HepG2 (cell line): ENCODE measurements at regions not wholly inside any gene's neighbourhood (a gene's known extent, or its start where the extent isn't known, plus 50 kb on each side); places are given as distances from the start of the nearest gene placed in this dataset.

Experiments used
- ATAC-seq: fragments of 200-7000 bp; cut with Tn5 transposase; 3 replicates; pipeline ENCODE4 v1.9.1; 2020; ENCODE audit warnings: mild to moderate bottlenecking, moderate library complexity
- BruUV-seq: library from RNA; stranded (reverse); fragments of 400-500 nt; replicated peaks from 2 replicates; lab custom pipeline; 2021; lab: Mats Ljungman, UMichigan
- CTCF ChIA-PET: fragments of 300-600 bp; formaldehyde crosslinking; extraction: SDS; loops from one replicate; lab custom pipeline; 2021; ENCODE audit warnings: low total read pairs, inconsistent platforms, low intra/inter-chr PET ratio; lab: Yijun Ruan, JAX
- POLR2A ChIA-PET: fragments of 350-600 bp; sonication (Branson Sonifier 250); formaldehyde crosslinking; loops from one replicate; lab custom pipeline; 2020; ENCODE audit warnings: antibody characterized with exemption, inconsistent platforms; lab: Yijun Ruan, JAX
- DNase-seq: peaks from one replicate; pipeline ENCODE4 v3.0.0-alpha.2; 2015; ENCODE audit warnings: low spot score
- FAIRE-seq: peaks from 3 replicates; lab custom pipeline; 2011; peaks lifted over from hg19 to GRCh38; lab: Jason Lieb, UNC
- H2AFZ ChIP-seq: one replicate; pipeline ENCODE4 v1.6.1; 2011; ENCODE audit warnings: low read length, inconsistent platforms
- H3K27ac ChIP-seq: fragments of 300-600 bp; 3 replicates; pipeline ENCODE4 v1.8.0; 2011; ENCODE audit warnings: mixed run types, mild to moderate bottlenecking, mixed read lengths, low read length, inconsistent platforms; ENCODE audit not compliant: insufficient read depth; ENCODE audit errors: extremely low read length
- H3K27me3 ChIP-seq, 2 experiments: fragments of 200-600 bp in 1 of 2; 2 replicates in 1 of 2; 3 replicates in 1 of 2; pipeline versions ENCODE4 v1.6.0 to v1.8.0; 2011; ENCODE audit warnings: low read length in 2 of 2, mild to moderate bottlenecking in 2 of 2, moderate library complexity in 2 of 2, inconsistent platforms in 1 of 2; ENCODE audit not compliant: insufficient read depth in 2 of 2, control insufficient read depth in 1 of 2
- H3K36me3 ChIP-seq, 2 experiments: fragments of 200-600 bp in 1 of 2; replicated peaks in 1 of 2; 2 replicates in 1 of 2; 3 replicates in 1 of 2; pipeline versions ENCODE4 v1.5.1 to v1.8.0; 2011; ENCODE audit warnings: low read length in 2 of 2, inconsistent platforms in 1 of 2; ENCODE audit not compliant: insufficient read depth in 2 of 2, control insufficient read depth in 1 of 2
- H3K4me1 ChIP-seq: 2 replicates; pipeline ENCODE4 v1.5.1; 2012; ENCODE audit warnings: low read length, inconsistent platforms; ENCODE audit not compliant: insufficient read depth
- H3K4me2 ChIP-seq: 2 replicates; pipeline ENCODE4 v1.6.0; 2011; ENCODE audit warnings: low read depth, low read length, inconsistent platforms
- H3K4me3 ChIP-seq, 3 experiments: fragments of 200-600 bp in 1 of 3; sonication (generic), shearing (Covaris generic) in 1 of 3; replicated peaks in 1 of 3; 2 replicates each; pipeline ENCODE4 v1.5.1; 2011 to 2016; ENCODE audit warnings: low read length in 3 of 3, inconsistent platforms in 2 of 3, low read depth in 2 of 3, mild to moderate bottlenecking in 2 of 3, control low read depth in 1 of 3, mixed read lengths in 1 of 3; ENCODE audit not compliant: insufficient read depth in 1 of 3
- H3K79me2 ChIP-seq: one replicate; pipeline ENCODE4 v1.6.1; 2011; ENCODE audit warnings: low read length, inconsistent platforms; ENCODE audit not compliant: insufficient read depth
- H3K9ac ChIP-seq: 2 replicates; pipeline ENCODE4 v1.6.0; 2011; ENCODE audit warnings: mild to moderate bottlenecking, low read depth, low read length, inconsistent platforms; ENCODE audit not compliant: insufficient read depth
- H3K9me3 ChIP-seq: 2 replicates; pipeline ENCODE4 v1.5.1; 2012; ENCODE audit warnings: mild to moderate bottlenecking, low read length
- H4K20me1 ChIP-seq: 2 replicates; pipeline ENCODE4 v1.6.0; 2011; ENCODE audit warnings: inconsistent platforms, mild to moderate bottlenecking, low read length, moderate library complexity; ENCODE audit not compliant: insufficient read depth
- E2F1 ChIP-seq: sonication (generic); formaldehyde crosslinking; IDR thresholded peaks from 2 replicates; pipeline ENCODE4 v1.5.0; 2020; ENCODE audit warnings: missing genetic modification reagents
- KDM1A ChIP-seq: IDR thresholded peaks from 2 replicates; pipeline ENCODE4 v1.6.1; 2016; ENCODE audit warnings: missing compliant biosample characterization
- NBN ChIP-seq: fragments of 450-650 bp; conservative IDR thresholded peaks from 2 replicates; pipeline ENCODE4 v1.6.1; 2017
- PTBP1 ChIP-seq: fragments of 200-400 bp; formaldehyde crosslinking; IDR thresholded peaks from 2 replicates; pipeline ENCODE4 v1.6.1; 2018; ENCODE audit warnings: low read length, low read depth; ENCODE audit not compliant: poor library complexity, severe bottlenecking
- SMYD3 ChIP-seq: sonication (generic); formaldehyde crosslinking; IDR thresholded peaks from 2 replicates; pipeline ENCODE4 v1.8.1; 2023; ENCODE audit warnings: mild to moderate bottlenecking, missing genetic modification reagents
- ZBTB42 ChIP-seq: sonication (generic); formaldehyde crosslinking; IDR thresholded peaks from 2 replicates; pipeline ENCODE4 v1.5.0; 2020; ENCODE audit warnings: mild to moderate bottlenecking, missing genetic modification reagents
- ZNF557 ChIP-seq: sonication (generic); formaldehyde crosslinking; IDR thresholded peaks from 2 replicates; pipeline ENCODE4 v1.4.0; 2020; ENCODE audit warnings: missing genetic modification reagents
- WGBS: methylation state at CpG from one replicate; pipeline ENCODE4 v1.1.6; 2017; ENCODE audit warnings: low lambda C conversion rate; 5-methylcytosine and 5-hydroxymethylcytosine counted together
- in situ Hi-C: cut with HindIII; loops from 2 replicates; pipeline ENCODE4 v1.10.0; 2017; ENCODE audit warnings: low pct_unique_long_range_greater_than_20kb; ENCODE audit not compliant: extremely low pct_ligation_motif_present
- intact Hi-C: fragments of 100-400 bp; cut with micrococcal nuclease; formaldehyde crosslinking; loops from one replicate; pipeline ENCODE4 v1.10.0; 2022; ENCODE audit not compliant: unreplicated experiment
- TF ChIP-seq, protein P1 (sequence below): IDR thresholded peaks from 2 replicates; pipeline ENCODE4 v1.6.1; 2016; ENCODE audit warnings: missing compliant biosample characterization, missing genetic modification reagents, borderline replicate concordance

- TF ChIP-seq ZBTB42 (CRISPR knock-in tag) (no peak), NBN (no peak), ZNF557 (CRISPR knock-in tag) (no peak), KDM1A (CRISPR knock-in tag) (no peak), PTBP1 (no peak), SMYD3 (CRISPR knock-in tag) (no peak)
- TF ChIP-seq, protein P1, sequence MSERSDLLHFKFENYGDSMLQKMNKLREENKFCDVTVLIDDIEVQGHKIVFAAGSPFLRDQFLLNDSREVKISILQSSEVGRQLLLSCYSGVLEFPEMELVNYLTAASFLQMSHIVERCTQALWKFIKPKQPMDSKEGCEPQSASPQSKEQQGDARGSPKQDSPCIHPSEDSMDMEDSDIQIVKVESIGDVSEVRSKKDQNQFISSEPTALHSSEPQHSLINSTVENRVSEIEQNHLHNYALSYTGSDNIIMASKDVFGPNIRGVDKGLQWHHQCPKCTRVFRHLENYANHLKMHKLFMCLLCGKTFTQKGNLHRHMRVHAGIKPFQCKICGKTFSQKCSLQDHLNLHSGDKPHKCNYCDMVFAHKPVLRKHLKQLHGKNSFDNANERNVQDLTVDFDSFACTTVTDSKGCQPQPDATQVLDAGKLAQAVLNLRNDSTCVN (CRISPR knock-in tag), result no peak
Observed at GRCh38 chr11:96885405-96885804, 495.6 kb downstream of the JRKL start (continued).

DNA sequence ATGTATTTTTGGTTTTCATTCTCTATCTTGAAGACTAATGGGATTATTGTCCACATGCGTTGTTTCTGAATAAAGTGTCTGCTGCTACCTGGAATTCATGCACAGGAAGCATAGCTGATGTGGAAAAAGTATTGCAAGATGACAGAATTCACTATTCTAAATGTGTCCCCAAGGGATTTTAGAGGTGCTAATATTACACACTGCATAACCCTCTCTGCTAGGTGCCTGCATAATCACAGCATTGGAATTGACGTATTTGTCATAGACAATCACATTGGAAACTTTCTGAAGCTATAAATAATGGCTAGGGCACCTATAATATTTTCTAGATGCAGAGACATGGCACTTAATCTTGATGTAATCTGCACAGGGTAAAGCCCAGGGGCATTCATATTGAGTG is 496.1 kb downstream of the JRKL start:
- Histone ChIP-seq H3K9ac (no peak overlapping the region), H3K4me1 (no peaks in the 10 kb centered on the region), H3K27me3 (no peaks in the 10 kb centered on the region), H4K20me1 (no peaks in the 10 kb centered on the region), H3K4me2 (no peak overlapping the region), H3K27ac (no peak overlapping the region), H3K4me3 (no peak overlapping the region), H3K9me3 (no peaks in the 10 kb centered on the region), H3K36me3 (no peaks in the 10 kb centered on the region), H2AFZ (no peak overlapping the region), H3K79me2 (no peaks in the 10 kb centered on the region)
- FAIRE-seq (no peak), DNase-seq (no peak), ATAC-seq (no peak)
- intact Hi-C loops (no loop called here), in situ Hi-C loops (no loop called here)
- no peak for TF ChIP-seq E2F1 (CRISPR knock-in tag)
- ChIA-PET POLR2A (no interaction called here), CTCF (no interaction called here)
- WGBS, result 0% methylated on average over 2 of the region's 2 CpGs
- no TSS peak for BruUV-seq
